Pancreas (tissue), 10 donors: ENCODE measurements at regions not wholly inside any gene's neighbourhood (a gene's known extent, or its start where the extent isn't known, plus 50 kb on each side); places are given as distances from the start of the nearest gene placed in this dataset.

Source experiments
- ATAC-seq, 4 donors: fragments of 200-7000 bp; cut with Tn5 transposase; one replicate each; pipeline versions ENCODE4 v1.8.0 to v1.9.1; 2020; ENCODE audit warnings: mild to moderate bottlenecking in 4 of 4, moderate library complexity in 4 of 4
- DNase-seq, 6 donors: peaks; one replicate each; pipeline ENCODE4 v3.0.0-alpha.2; 2020
- FAIRE-seq: peaks from 2 replicates; lab custom pipeline; 2012; peaks lifted over from hg19 to GRCh38; lab: Jason Lieb, UNC
- H3K27ac ChIP-seq, 4 donors: fragments of 200-600 bp; sonication (generic); 1 replicate in 3 of 4; 2 replicates in 1 of 4; pipeline versions ENCODE4 v1.5.0 to v1.8.0; 2020
- H3K27me3 ChIP-seq, 4 donors: fragments of 200-600 bp; one replicate each; pipeline ENCODE4 v1.8.0; 2021
- H3K36me3 ChIP-seq, 3 donors: fragments of 200-600 bp; sonication (generic) in 1 of 3; one replicate each; pipeline versions ENCODE4 v1.5.0 to v1.8.0; 2020 to 2021
- H3K4me1 ChIP-seq, 3 donors: fragments of 200-600 bp; one replicate each; pipeline ENCODE4 v1.8.0; 2021
- H3K4me3 ChIP-seq, 4 donors: fragments of 200-600 bp; sonication (generic) in 2 of 4; one replicate each; pipeline versions ENCODE4 v1.5.0 to v1.8.0; 2020 to 2021
- H3K9me3 ChIP-seq, 4 donors: fragments of 200-600 bp; one replicate each; pipeline ENCODE4 v1.8.0; 2021
- WGBS, 2 donors: extraction: QIAGEN DNeasy Blood & Tissue Kit; methylation state at CpG; one replicate each; pipeline ENCODE4 v1.1.7; 2013; 5-methylcytosine and 5-hydroxymethylcytosine counted together
- intact Hi-C, 3 donors: fragments of 100-400 bp; cut with DNase I; formaldehyde crosslinking; loops; one replicate each; pipeline versions ENCODE4 v1.11.1 to v1.14.2; 2022
- TF ChIP-seq, protein P1 (sequence below), 4 donors: fragments of 200-600 bp; sonication (generic) in 3 of 4; IDR thresholded peaks; one replicate each; pipeline versions ENCODE4 v1.5.0 to v1.8.0; 2021; ENCODE audit warnings: antibody characterized with exemption in 4 of 4
- donor health status: healthy with polysubstance abuse.
- donor health status: DM: no; HTN: no; CAD: no; lungs with moderate emphysema.
- donor health status: DM: no; HTN: no; CAD: no.
- donor health status: control.
- donor health status: control.
- donor health status: Bipolar disorder and iron deficiency.
- donor health status: DM: yes; HTN: yes; CAD: no.
- donor health status: DM: no; HTN: no; CAD: no.
- donor health status: DM: no; HTN: no; CAD: no.
- donor health status: DM: yes; HTN: yes; CAD: no.

DNA sequence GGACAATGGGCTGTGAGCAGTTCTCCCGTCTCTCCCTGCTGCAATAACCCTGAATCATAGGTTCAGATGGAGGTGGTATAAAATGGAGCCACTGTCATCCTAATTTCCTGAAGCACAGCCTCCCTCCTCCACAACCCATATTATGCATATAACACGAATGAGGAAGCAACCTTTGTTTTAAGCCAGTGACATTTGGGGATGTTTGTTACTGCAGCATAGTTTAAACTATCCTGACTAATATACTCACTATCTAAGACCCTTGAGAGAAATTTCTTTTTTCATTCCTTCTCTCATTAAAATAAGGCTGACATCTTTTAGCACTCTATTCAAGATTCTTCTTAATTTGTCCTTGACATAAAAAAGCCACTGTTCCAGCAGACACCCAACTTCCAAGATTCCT is 413.4 kb downstream of the SOX9 start:
- FAIRE-seq = no peak
- no peak for ATAC-seq
- intact Hi-C loops = loop anchor here in 2 of 3 donors (10.0 kb wide), 3 partner anchors 409 to 1069 kb away; partner anchors contain the start of gene SOX9 (in 2 of the 2)

DNA sequence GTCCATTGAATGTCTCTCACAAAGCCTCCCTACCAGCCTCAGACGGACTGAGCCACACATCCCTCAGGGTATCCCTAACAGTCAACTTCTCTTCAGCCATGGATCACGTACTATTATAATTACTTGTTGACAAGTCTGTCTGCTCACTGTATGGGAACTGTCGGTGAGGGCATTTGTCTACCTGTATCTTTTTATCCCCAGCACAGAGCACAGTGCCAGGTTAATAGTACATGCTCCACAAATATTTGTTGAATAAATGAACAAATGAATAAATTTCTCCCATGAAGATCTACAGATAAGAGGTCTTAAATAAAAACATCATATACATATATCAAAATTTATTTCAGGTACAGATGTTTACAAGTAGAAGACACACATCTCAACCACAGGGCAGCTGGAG is 414.0 kb downstream of the SOX9 start:
- H3K27me3 ChIP-seq = no peaks in the 10 kb centered on the region
- no peak overlapping the region for H3K27ac ChIP-seq
- no peaks in the 10 kb centered on the region for H3K36me3 ChIP-seq
- no peak overlapping the region for H3K4me3 ChIP-seq
- 79 to 84% methylated on average over 3 of the region's 3 CpGs for WGBS, 2 donors
- FAIRE-seq (no peak), DNase-seq (no peak), ATAC-seq (no peak)
- TF ChIP-seq, protein P1, sequence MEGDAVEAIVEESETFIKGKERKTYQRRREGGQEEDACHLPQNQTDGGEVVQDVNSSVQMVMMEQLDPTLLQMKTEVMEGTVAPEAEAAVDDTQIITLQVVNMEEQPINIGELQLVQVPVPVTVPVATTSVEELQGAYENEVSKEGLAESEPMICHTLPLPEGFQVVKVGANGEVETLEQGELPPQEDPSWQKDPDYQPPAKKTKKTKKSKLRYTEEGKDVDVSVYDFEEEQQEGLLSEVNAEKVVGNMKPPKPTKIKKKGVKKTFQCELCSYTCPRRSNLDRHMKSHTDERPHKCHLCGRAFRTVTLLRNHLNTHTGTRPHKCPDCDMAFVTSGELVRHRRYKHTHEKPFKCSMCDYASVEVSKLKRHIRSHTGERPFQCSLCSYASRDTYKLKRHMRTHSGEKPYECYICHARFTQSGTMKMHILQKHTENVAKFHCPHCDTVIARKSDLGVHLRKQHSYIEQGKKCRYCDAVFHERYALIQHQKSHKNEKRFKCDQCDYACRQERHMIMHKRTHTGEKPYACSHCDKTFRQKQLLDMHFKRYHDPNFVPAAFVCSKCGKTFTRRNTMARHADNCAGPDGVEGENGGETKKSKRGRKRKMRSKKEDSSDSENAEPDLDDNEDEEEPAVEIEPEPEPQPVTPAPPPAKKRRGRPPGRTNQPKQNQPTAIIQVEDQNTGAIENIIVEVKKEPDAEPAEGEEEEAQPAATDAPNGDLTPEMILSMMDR (IDR thresholded peaks at IDR 0.05) = no peak
- intact Hi-C loops = loop anchor here in 2 of 3 donors (10.0 kb wide), 3 partner anchors 410 to 1070 kb away; partner anchors contain the start of gene SOX9 (in 2 of the 2)
- H3K9me3 ChIP-seq = no peaks in the 10 kb centered on the region
- H3K4me1 ChIP-seq = peaks cover 0 to 6% (median 0%) of the 10 kb centered on the region in 3 donors

More for the DNA sequence above, 413.4 kb downstream of the SOX9 start:
- Histone ChIP-seq H3K27me3 (no peaks in the 10 kb centered on the region), H3K27ac (no peak overlapping the region), H3K36me3 (no peaks in the 10 kb centered on the region), H3K9me3 (no peaks in the 10 kb centered on the region), H3K4me1 (peaks cover 0 to under 1% (median 0%) of the 10 kb centered on the region in 3 donors), H3K4me3 (no peak overlapping the region)
- TF ChIP-seq, protein P1 (IDR thresholded peaks at IDR 0.05) = no peak
- DNase-seq = no peak
- 91 to 96% methylated on average over 2 of the region's 2 CpGs for WGBS, 2 donors

DNA sequence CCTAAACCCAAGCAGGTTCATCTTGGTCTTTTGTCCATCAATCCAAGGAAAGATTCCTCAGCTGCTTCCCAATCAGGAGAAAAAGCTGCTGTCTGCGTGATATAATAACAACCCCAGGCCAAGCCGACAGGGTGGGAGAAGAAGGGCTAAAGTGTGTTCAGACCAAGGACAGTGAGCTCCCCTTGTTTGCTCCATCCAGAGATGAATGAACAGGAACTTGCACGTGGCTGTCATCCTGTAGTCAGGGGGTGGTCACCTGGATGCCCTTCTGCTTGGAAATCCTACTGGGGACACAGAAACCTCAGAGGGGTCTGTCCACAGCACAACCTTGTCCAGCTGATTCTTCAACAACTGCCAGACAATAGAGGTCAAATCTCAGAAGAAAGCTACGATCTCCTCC is 414.5 kb downstream of the SOX9 start:
- no peak overlapping the region for H3K4me3 ChIP-seq
- intact Hi-C loops = loop anchor here in 2 of 3 donors (10.0 kb wide), 3 partner anchors 411 to 1071 kb away; partner anchors contain the start of gene SOX9 (in 2 of the 2)
- ATAC-seq = no peak
- H3K27me3 ChIP-seq = no peaks in the 10 kb centered on the region
- no peaks in the 10 kb centered on the region for H3K9me3 ChIP-seq
- H3K36me3 ChIP-seq = no peaks in the 10 kb centered on the region
- DNase-seq = no peak
- 76 to 84% methylated on average over 4 of the region's 4 CpGs for WGBS, 2 donors
- no peak for FAIRE-seq
- peaks cover 0 to 9% (median 0%) of the 10 kb centered on the region in 3 donors for H3K4me1 ChIP-seq
- H3K27ac ChIP-seq = no peak overlapping the region
- TF ChIP-seq, protein P1 (IDR thresholded peaks at IDR 0.05) = no peak

DNA sequence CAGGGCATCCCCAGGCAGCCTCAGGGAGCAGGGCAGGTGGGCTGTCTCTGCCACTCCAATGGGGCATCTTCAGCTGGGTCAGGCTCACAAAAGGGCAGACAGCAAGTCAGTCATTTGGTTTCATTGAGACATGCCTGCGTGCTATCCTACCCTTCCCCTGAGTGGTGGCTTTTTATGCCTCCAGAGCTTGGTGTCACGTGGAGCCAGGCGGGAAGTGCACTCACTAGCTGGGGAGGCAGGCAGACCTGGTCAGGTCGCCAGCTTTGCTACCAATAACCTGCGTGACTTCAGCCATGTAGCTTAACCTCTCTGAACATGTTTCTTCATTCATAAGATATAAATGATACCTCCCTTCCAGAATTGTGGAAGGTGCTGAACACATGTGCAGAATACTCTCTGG is 415.0 kb downstream of the SOX9 start:
- ATAC-seq (no peak), DNase-seq (no peak), FAIRE-seq (no peak)
- peaks cover 0 to 9% (median 0%) of the 10 kb centered on the region in 3 donors for H3K4me1 ChIP-seq
- intact Hi-C loops = loop anchor here in 2 of 3 donors (10.0 kb wide), 3 partner anchors 411 to 1071 kb away; partner anchors contain the start of gene SOX9 (in 2 of the 2)
- H3K9me3 ChIP-seq = no peaks in the 10 kb centered on the region
- WGBS, 2 donors = 84 to 88% methylated on average over 5 of the region's 5 CpGs
- TF ChIP-seq, protein P1 (IDR thresholded peaks at IDR 0.05) = no peak
- H3K4me3 ChIP-seq = no peak overlapping the region
- no peak overlapping the region for H3K27ac ChIP-seq
- no peaks in the 10 kb centered on the region for H3K27me3 ChIP-seq
- H3K36me3 ChIP-seq = no peaks in the 10 kb centered on the region

DNA sequence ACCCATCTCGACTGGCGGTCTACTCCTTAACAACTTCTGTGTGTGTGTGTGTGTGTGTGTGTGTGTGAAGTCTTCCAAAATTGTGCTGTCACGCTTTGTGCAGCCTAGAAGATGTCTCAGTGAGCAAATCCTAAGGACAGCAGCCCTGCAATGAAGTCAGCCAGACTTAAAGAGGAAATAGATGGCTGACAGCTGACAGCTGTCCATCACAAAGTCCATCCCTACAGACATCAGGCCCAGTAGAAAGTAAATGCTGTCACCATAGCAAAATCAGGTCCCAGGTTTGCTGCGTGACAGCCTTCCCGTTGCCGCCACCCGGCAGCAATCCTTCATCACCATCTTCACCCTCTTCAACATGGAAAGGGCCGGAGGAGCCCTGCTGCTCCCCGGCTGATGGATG is 416.0 kb downstream of the SOX9 start:
- Histone ChIP-seq H3K4me1 (peaks cover 0 to 9% (median 0%) of the 10 kb centered on the region in 3 donors), H3K9me3 (no peaks in the 10 kb centered on the region), H3K4me3 (no peak overlapping the region), H3K27me3 (no peaks in the 10 kb centered on the region), H3K36me3 (no peaks in the 10 kb centered on the region), H3K27ac (no peak overlapping the region)
- intact Hi-C loops = loop anchor here in 2 of 3 donors (10.0 kb wide), 3 partner anchors 412 to 1072 kb away; partner anchors contain the start of gene SOX9 (in 2 of the 2)
- FAIRE-seq (no peak), DNase-seq (no peak), ATAC-seq (no peak)
- 86 to 92% methylated on average over 9 of the region's 9 CpGs for WGBS, 2 donors
- TF ChIP-seq, protein P1 (IDR thresholded peaks at IDR 0.05) = no peak
